Common myeloid progenitor, CD34-positive (primary cell): ENCODE measurements at regions not wholly inside any gene's neighbourhood (a gene's known extent, or its start where the extent isn't known, plus 50 kb on each side); places are given as distances from the start of the nearest gene placed in this dataset.
"Not testable (repeated sequence)": the region's sequence is repeated elsewhere in the genome, so short reads cannot be mapped to it uniquely, and the experiment has no call there.

Source experiments
- CTCF ChIA-PET: fragments of 350-600 bp; sonication (Branson Sonifier 250); formaldehyde crosslinking; loops from one replicate; lab custom pipeline; 2021; ENCODE audit warnings: antibody characterized with exemption; lab: Charles Lee
- POLR2A ChIA-PET: fragments of 350-600 bp; sonication (Branson Sonifier 250); formaldehyde crosslinking; loops from one replicate; lab custom pipeline; 2021; ENCODE audit warnings: antibody characterized with exemption; lab: Charles Lee
- DNase-seq, 3 donors: peaks; one replicate each; pipeline versions ENCODE4 v3.0.0 to v3.0.0-alpha.2; 2013
- H3K27ac ChIP-seq, 2 experiments: 1 replicate in 1 of 2; 2 replicates in 1 of 2; pipeline ENCODE4 v1.7.0; 2013; ENCODE audit warnings: inconsistent platforms in 2 of 2, low read length in 2 of 2, mild to moderate bottlenecking in 2 of 2, low read depth in 1 of 2, moderate library complexity in 1 of 2; ENCODE audit not compliant: severe bottlenecking in 2 of 2, insufficient read depth in 1 of 2, poor library complexity in 1 of 2
- H3K27me3 ChIP-seq, 5 experiments: replicated peaks in 2 of 5; 1 replicate in 3 of 5; 2 replicates in 2 of 5; pipeline versions ENCODE4 v1.6.1 to v1.7.0; 2013; ENCODE audit warnings: low read length in 4 of 5, mild to moderate bottlenecking in 2 of 5, moderate library complexity in 2 of 5, inconsistent platforms in 1 of 5; ENCODE audit not compliant: insufficient read depth in 5 of 5, control insufficient read depth in 4 of 5
- H3K36me3 ChIP-seq, 4 experiments: 1 replicate in 2 of 4; 2 replicates in 2 of 4; pipeline versions ENCODE4 v1.6.1 to v1.7.0; 2013; ENCODE audit warnings: low read length in 3 of 4, control low read depth in 1 of 4, mild to moderate bottlenecking in 1 of 4; ENCODE audit not compliant: control insufficient read depth in 4 of 4, insufficient read depth in 4 of 4
- H3K4me1 ChIP-seq, 4 experiments: 1 replicate in 3 of 4; 2 replicates in 1 of 4; pipeline versions ENCODE4 v1.6.1 to v1.7.1; 2013; ENCODE audit warnings: low read length in 3 of 4, mild to moderate bottlenecking in 3 of 4, control low read depth in 1 of 4, inconsistent platforms in 1 of 4, moderate library complexity in 1 of 4; ENCODE audit not compliant: control insufficient read depth in 4 of 4, insufficient read depth in 4 of 4; ENCODE audit errors: control extremely low read depth in 1 of 4
- H3K4me3 ChIP-seq, 7 experiments: 1 replicate in 4 of 7; 2 replicates in 3 of 7; pipeline versions ENCODE4 v1.5.1 to v1.7.0; 2013; ENCODE audit warnings: mild to moderate bottlenecking in 7 of 7, low read length in 6 of 7, moderate library complexity in 6 of 7, inconsistent platforms in 2 of 7, low read depth in 2 of 7, control low read depth in 1 of 7; ENCODE audit not compliant: insufficient read depth in 4 of 7, control insufficient read depth in 1 of 7; ENCODE audit errors: extremely low read depth in 1 of 7
- H3K9me3 ChIP-seq, 5 experiments: 1 replicate in 4 of 5; 2 replicates in 1 of 5; pipeline versions ENCODE4 v1.6.1 to v1.7.1; 2013; ENCODE audit warnings: low read length in 4 of 5, mild to moderate bottlenecking in 2 of 5, inconsistent platforms in 1 of 5, low read depth in 1 of 5, moderate library complexity in 1 of 5; ENCODE audit not compliant: control insufficient read depth in 4 of 5, insufficient read depth in 2 of 5; ENCODE audit errors: control extremely low read depth in 1 of 5
- WGBS: methylation state at CpG from one replicate; pipeline ENCODE4 v1.1.5; 2013; ENCODE audit not compliant: insufficient coverage; 5-methylcytosine and 5-hydroxymethylcytosine counted together

DNA sequence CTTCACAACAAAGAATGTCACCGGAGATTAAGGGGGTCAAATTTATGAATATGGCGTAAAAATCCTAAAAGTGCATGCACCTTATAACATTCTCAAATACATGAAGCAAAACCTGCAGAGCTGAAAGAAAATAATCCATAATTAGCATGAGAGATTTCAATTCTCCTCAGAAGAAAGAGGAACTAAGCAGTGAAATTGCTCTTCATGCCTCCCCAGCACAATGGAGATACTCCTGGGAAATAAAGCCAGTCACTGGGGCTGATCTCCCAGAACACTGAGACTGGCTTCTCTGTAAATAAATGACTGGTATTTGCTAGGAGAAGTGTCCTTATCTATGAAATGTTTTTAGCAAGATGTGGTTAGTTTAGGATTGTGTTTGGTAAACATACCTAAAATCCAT, 68.1 kb downstream of the GOLGA6L6 start:
- H3K27ac ChIP-seq, POLR2A ChIA-PET, H3K9me3 ChIP-seq, CTCF ChIA-PET, H3K4me3 ChIP-seq, H3K4me1 ChIP-seq, H3K36me3 ChIP-seq, H3K27me3 ChIP-seq, DNase-seq: not testable (repeated sequence)
- WGBS: no CpG with 5 or more reads among the region's 2 CpGs

- H3K4me1 ChIP-seq, H3K36me3 ChIP-seq, CTCF ChIA-PET, H3K27ac ChIP-seq, POLR2A ChIA-PET, H3K9me3 ChIP-seq, H3K4me3 ChIP-seq, DNase-seq, H3K27me3 ChIP-seq: not testable (repeated sequence)
- no CpG with 5 or more reads among the region's 4 CpGs for WGBS
Observed at GRCh38 chr15:20472983-20473382, 68.6 kb downstream of the GOLGA6L6 start.

GRCh38 chr15:20470810-20471209, 70.8 kb downstream of the GOLGA6L6 start:
- H3K27ac ChIP-seq, H3K36me3 ChIP-seq, CTCF ChIA-PET, H3K9me3 ChIP-seq, DNase-seq, POLR2A ChIA-PET, H3K4me1 ChIP-seq, H3K4me3 ChIP-seq, H3K27me3 ChIP-seq: not testable (repeated sequence)
- WGBS: no CpG with 5 or more reads among the region's 6 CpGs

- not testable (repeated sequence) for H3K4me1 ChIP-seq, DNase-seq
- no CpG with 5 or more reads among the region's 3 CpGs for WGBS
Observed at GRCh38 chr15:20441138-20441537, 100.5 kb downstream of the GOLGA6L6 start.

GRCh38 chr15:20440390-20440789, 101.2 kb downstream of the GOLGA6L6 start:
- no CpG with 5 or more reads among the region's 11 CpGs for WGBS
- POLR2A ChIA-PET: not testable (repeated sequence)

More at GRCh38 chr15:20441138-20441537, 100.5 kb downstream of the GOLGA6L6 start:
- H3K36me3 ChIP-seq, H3K27me3 ChIP-seq, H3K4me3 ChIP-seq, H3K27ac ChIP-seq, H3K9me3 ChIP-seq, CTCF ChIA-PET, POLR2A ChIA-PET: not testable (repeated sequence)

GRCh38 chr15:20439111-20439510, 102.5 kb downstream of the GOLGA6L6 start:
- DNase-seq, H3K27ac ChIP-seq, CTCF ChIA-PET, POLR2A ChIA-PET, H3K9me3 ChIP-seq, H3K27me3 ChIP-seq, H3K4me1 ChIP-seq, H3K4me3 ChIP-seq, H3K36me3 ChIP-seq: not testable (repeated sequence)
- WGBS: 100% methylated on average over 4 of the region's 15 CpGs

More at GRCh38 chr15:20440390-20440789, 101.2 kb downstream of the GOLGA6L6 start:
- H3K27me3 ChIP-seq, DNase-seq, H3K4me1 ChIP-seq, H3K36me3 ChIP-seq, H3K27ac ChIP-seq, H3K4me3 ChIP-seq, H3K9me3 ChIP-seq, CTCF ChIA-PET: not testable (repeated sequence)

DNA sequence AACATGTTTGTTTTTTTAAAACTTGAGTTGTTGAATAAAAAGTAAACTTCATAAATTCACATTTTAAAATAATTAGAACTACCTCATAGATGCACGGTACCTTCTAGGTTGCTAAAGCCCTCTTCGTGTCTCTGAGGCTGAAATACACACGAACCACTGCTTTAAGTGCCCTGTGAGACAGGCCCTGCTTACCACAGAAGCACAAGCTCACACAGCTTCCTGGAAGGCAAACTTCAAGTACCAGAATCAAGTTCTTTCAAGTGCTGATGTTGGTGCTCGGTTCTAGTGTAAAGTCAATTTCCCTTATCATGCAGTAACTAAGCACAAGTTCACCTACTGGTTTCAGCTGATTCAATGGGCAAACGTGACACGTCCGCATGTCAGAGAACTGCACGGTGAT, 103.3 kb downstream of the GOLGA6L6 start:
- POLR2A ChIA-PET, DNase-seq, H3K4me3 ChIP-seq, H3K4me1 ChIP-seq, H3K9me3 ChIP-seq, H3K27me3 ChIP-seq, CTCF ChIA-PET, H3K27ac ChIP-seq, H3K36me3 ChIP-seq: not testable (repeated sequence)
- no CpG with 5 or more reads among the region's 8 CpGs for WGBS
